ENCODE measurements at regions not wholly inside any gene's neighbourhood (a gene's known extent, or its start where the extent isn't known, plus 50 kb on each side); places are given as distances from the start of the nearest gene placed in this dataset.

DNA sequence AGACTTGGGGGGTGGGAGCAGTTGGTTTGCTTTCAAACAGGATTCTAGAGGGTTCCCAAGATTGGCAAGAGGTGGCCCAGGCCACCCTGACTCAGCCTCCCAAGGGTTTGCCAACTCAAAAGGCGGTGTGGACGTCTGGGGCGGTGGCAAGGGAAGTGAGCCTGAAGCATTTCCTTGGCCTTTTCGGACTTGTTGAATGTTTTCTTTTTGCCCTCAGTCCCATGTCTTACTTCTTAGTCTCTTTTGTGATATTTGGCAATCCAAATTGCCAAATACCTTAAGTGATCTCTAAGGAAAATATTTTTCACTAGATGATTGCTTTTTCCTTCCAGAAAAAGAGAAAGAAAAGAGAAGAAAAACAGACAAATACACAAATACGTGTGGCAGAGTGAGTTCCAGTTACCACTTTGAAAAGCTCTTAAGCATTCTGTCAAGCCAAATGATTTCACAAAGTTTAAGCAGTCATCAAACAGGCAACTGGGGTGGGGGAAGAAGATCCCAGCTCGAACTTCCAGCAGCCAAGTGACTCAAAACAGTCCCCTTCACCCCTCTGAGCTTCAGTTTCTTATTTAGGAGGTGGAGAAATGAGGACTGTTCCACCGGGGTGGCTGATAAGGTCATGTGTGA lies 374.6 kb upstream of the USP24 start:
- TF ChIP-seq, protein P1, sequence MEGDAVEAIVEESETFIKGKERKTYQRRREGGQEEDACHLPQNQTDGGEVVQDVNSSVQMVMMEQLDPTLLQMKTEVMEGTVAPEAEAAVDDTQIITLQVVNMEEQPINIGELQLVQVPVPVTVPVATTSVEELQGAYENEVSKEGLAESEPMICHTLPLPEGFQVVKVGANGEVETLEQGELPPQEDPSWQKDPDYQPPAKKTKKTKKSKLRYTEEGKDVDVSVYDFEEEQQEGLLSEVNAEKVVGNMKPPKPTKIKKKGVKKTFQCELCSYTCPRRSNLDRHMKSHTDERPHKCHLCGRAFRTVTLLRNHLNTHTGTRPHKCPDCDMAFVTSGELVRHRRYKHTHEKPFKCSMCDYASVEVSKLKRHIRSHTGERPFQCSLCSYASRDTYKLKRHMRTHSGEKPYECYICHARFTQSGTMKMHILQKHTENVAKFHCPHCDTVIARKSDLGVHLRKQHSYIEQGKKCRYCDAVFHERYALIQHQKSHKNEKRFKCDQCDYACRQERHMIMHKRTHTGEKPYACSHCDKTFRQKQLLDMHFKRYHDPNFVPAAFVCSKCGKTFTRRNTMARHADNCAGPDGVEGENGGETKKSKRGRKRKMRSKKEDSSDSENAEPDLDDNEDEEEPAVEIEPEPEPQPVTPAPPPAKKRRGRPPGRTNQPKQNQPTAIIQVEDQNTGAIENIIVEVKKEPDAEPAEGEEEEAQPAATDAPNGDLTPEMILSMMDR (conservative IDR thresholded peaks at IDR 0.05), result no peak
- no peak for TF ChIP-seq EZH2 (IDR thresholded peaks at IDR 0.05; ENCODE audit: low read depth)
